Endothelial cell of umbilical vein (primary cell): ENCODE measurements at regions not wholly inside any gene's neighbourhood (a gene's known extent, or its start where the extent isn't known, plus 50 kb on each side); places are given as distances from the start of the nearest gene placed in this dataset.

Source experiments
- BruUV-seq: library from RNA; stranded (reverse); fragments of 400-500 nt; replicated peaks from 2 replicates; lab custom pipeline; 2021; lab: Mats Ljungman, UMichigan
- CTCF ChIA-PET: fragments of 300-600, 350-600 bp; sonication (Branson Sonifier 250); formaldehyde crosslinking; loops from one replicate; lab custom pipeline; 2021; ENCODE audit warnings: antibody characterized with exemption, inconsistent platforms; lab: Charles Lee
- POLR2A ChIA-PET: fragments of 300-600, 350-600 bp; sonication (Branson Sonifier 250); formaldehyde crosslinking; loops from one replicate; lab custom pipeline; 2021; ENCODE audit warnings: antibody characterized with exemption, inconsistent platforms; lab: Charles Lee
- DNase-seq: peaks from one replicate; pipeline ENCODE4 v3.0.0-alpha.2; 2011; ENCODE audit warnings: low read depth, low spot score
- FAIRE-seq: peaks from 2 replicates; lab custom pipeline; 2011; peaks lifted over from hg19 to GRCh38; lab: Jason Lieb, UNC
- H2AFZ ChIP-seq: 2 replicates; pipeline ENCODE4 v1.6.0; 2012; ENCODE audit warnings: low read depth, low read length, control low read depth, inconsistent platforms
- H3K27ac ChIP-seq: 2 replicates; pipeline ENCODE4 v1.5.1; 2011; ENCODE audit warnings: low read depth, mild to moderate bottlenecking, control low read depth, low read length, moderate library complexity; ENCODE audit not compliant: insufficient read depth
- H3K27me3 ChIP-seq, 2 experiments: 2 replicates each; pipeline versions ENCODE4 v1.6.0 to v1.6.1; 2011; ENCODE audit warnings: low read length in 2 of 2, mixed read lengths in 1 of 2; ENCODE audit not compliant: control insufficient read depth in 2 of 2, insufficient read depth in 2 of 2
- H3K36me3 ChIP-seq, 2 experiments: 2 replicates in 1 of 2; 3 replicates in 1 of 2; pipeline ENCODE4 v1.5.1; 2011; ENCODE audit warnings: low read length in 2 of 2, mild to moderate bottlenecking in 1 of 2, moderate library complexity in 1 of 2; ENCODE audit not compliant: control insufficient read depth in 2 of 2, insufficient read depth in 2 of 2; ENCODE audit errors: extremely low read depth in 1 of 2
- H3K4me1 ChIP-seq: 3 replicates; pipeline ENCODE4 v1.5.1; 2011; ENCODE audit warnings: mild to moderate bottlenecking, low read length; ENCODE audit not compliant: control insufficient read depth, insufficient read depth; ENCODE audit errors: extremely low read depth
- H3K4me2 ChIP-seq: 2 replicates; pipeline ENCODE4 v1.6.1; 2011; ENCODE audit warnings: low read length, control low read depth, mixed read lengths; ENCODE audit not compliant: insufficient read depth
- H3K4me3 ChIP-seq, 3 experiments: fragments of 200-600 bp in 1 of 3; sonication (generic), shearing (Covaris generic) in 1 of 3; replicated peaks in 1 of 3; 2 replicates each; pipeline ENCODE4 v1.5.1; 2011 to 2016; ENCODE audit warnings: control low read depth in 3 of 3, low read length in 3 of 3, mild to moderate bottlenecking in 2 of 3, inconsistent platforms in 1 of 3, low read depth in 1 of 3, moderate library complexity in 1 of 3; ENCODE audit not compliant: insufficient read depth in 1 of 3
- H3K79me2 ChIP-seq: 2 replicates; pipeline ENCODE4 v1.6.0; 2012; ENCODE audit warnings: low read length, inconsistent platforms; ENCODE audit not compliant: control insufficient read depth, insufficient read depth
- H3K9ac ChIP-seq: replicated peaks from 2 replicates; pipeline ENCODE3; 2011; ENCODE audit warnings: low read length, control low read depth; ENCODE audit not compliant: insufficient read depth; ENCODE audit errors: extremely low read depth
- H3K9me1 ChIP-seq: replicated peaks from 3 replicates; pipeline ENCODE4 v1.6.0; 2011; ENCODE audit warnings: mild to moderate bottlenecking, low read length; ENCODE audit not compliant: control insufficient read depth, insufficient read depth; ENCODE audit errors: extremely low read depth
- H3K9me3 ChIP-seq: replicated peaks from 2 replicates; pipeline ENCODE4 v1.5.1; 2012; ENCODE audit warnings: low read length, inconsistent platforms; ENCODE audit not compliant: control insufficient read depth, insufficient read depth
- H4K20me1 ChIP-seq: replicated peaks from 2 replicates; pipeline ENCODE3; 2011; ENCODE audit warnings: mild to moderate bottlenecking, low read length; ENCODE audit not compliant: control insufficient read depth, insufficient read depth; ENCODE audit errors: extremely low read depth
- CTCF ChIP-seq, 2 donors: IDR thresholded peaks; 1 replicate in 1 of 2; 2 replicates in 1 of 2; pipeline ENCODE4 v1.5.1; 2011; ENCODE audit warnings: low read length in 2 of 2, mild to moderate bottlenecking in 2 of 2, moderate library complexity in 2 of 2, control low read depth in 1 of 2, inconsistent platforms in 1 of 2, low read depth in 1 of 2; ENCODE audit not compliant: insufficient read depth in 1 of 2; ENCODE audit errors: extremely low read depth in 1 of 2
- EZH2 ChIP-seq: IDR thresholded peaks from 2 replicates; pipeline ENCODE4 v1.6.1; 2012; ENCODE audit warnings: borderline replicate concordance, low read depth, mild to moderate bottlenecking, moderate library complexity, low read length, inconsistent platforms; ENCODE audit not compliant: severe bottlenecking
- FOS ChIP-seq: IDR thresholded peaks from 2 replicates; pipeline ENCODE4 v1.6.1; 2011; ENCODE audit warnings: mild to moderate bottlenecking, low read length, moderate library complexity, borderline replicate concordance; ENCODE audit not compliant: insufficient read depth
- GATA2 ChIP-seq: IDR thresholded peaks from 2 replicates; pipeline ENCODE4 v1.7.0; 2011; ENCODE audit warnings: low read depth, mild to moderate bottlenecking, moderate library complexity, mixed read lengths, low read length; ENCODE audit not compliant: insufficient read length, insufficient read depth
- JUN ChIP-seq: IDR thresholded peaks from 2 replicates; pipeline ENCODE4 v1.6.1; 2011; ENCODE audit warnings: borderline replicate concordance, low read depth; ENCODE audit not compliant: insufficient read length, insufficient read depth
- MAX ChIP-seq: IDR thresholded peaks from 2 replicates; pipeline ENCODE4 v1.6.1; 2011; ENCODE audit not compliant: insufficient read depth, insufficient read length
- MYC ChIP-seq: IDR thresholded peaks from one replicate; pipeline ENCODE4 v1.6.1; 2011; ENCODE audit warnings: mild to moderate bottlenecking, low read depth, low read length
- POLR2A ChIP-seq: IDR thresholded peaks from 2 replicates; pipeline ENCODE4 v1.6.1; 2012; ENCODE audit warnings: low read depth, mild to moderate bottlenecking, control low read depth, low read length
- POLR2AphosphoS5 ChIP-seq: IDR thresholded peaks from 2 replicates; pipeline ENCODE4 v1.6.1; 2012; ENCODE audit warnings: low read depth, mild to moderate bottlenecking, control low read depth, low read length, moderate library complexity; ENCODE audit not compliant: insufficient read depth
- dilution Hi-C: fragments of 300-500 bp; cut with MboI; formaldehyde crosslinking; loops from one replicate; pipeline ENCODE4 v1.15.0; 2019; ENCODE audit warnings: low sequenced_read_pairs; ENCODE audit not compliant: extremely low pct_ligation_motif_present
- intact Hi-C: fragments of 100-400 bp; cut with micrococcal nuclease; formaldehyde crosslinking; loops from one replicate; pipeline ENCODE4 v1.10.0; 2022

- Histone ChIP-seq H2AFZ (no peak overlapping the region), H3K36me3 (no peaks in the 10 kb centered on the region), H3K27me3 (no peaks in the 10 kb centered on the region), H3K79me2 (no peaks in the 10 kb centered on the region), H3K4me1 (no peaks in the 10 kb centered on the region), H4K20me1 (no peaks in the 10 kb centered on the region), H3K9me3 (no peaks in the 10 kb centered on the region), H3K4me3 (no peak overlapping the region), H3K4me2 (no peak overlapping the region), H3K27ac (no peak overlapping the region), H3K9ac (no peak overlapping the region), H3K9me1 (no peaks in the 10 kb centered on the region)
- intact Hi-C loops: no loop called here
- TF ChIP-seq FOS (no peak), MAX (no peak)
- POLR2A ChIA-PET: no interaction called here
- CTCF ChIA-PET: no interaction called here
- DNase-seq (no peak), FAIRE-seq (no peak)
- dilution Hi-C loops: no loop called here
- BruUV-seq: no TSS peak
These were observed 266.6 kb upstream of the FAR2 start for GRCh38 chr12:28882444-28882843.

GRCh38 chr12:28883406-28883997 lies 265.6 kb upstream of the FAR2 start:
- Histone ChIP-seq H3K27me3 (no peaks in the 10 kb centered on the region), H3K9me1 (no peaks in the 10 kb centered on the region), H3K4me1 (no peaks in the 10 kb centered on the region), H2AFZ (no peak overlapping the region), H3K9me3 (no peaks in the 10 kb centered on the region), H3K27ac (no peak overlapping the region), H3K9ac (no peak overlapping the region), H3K36me3 (no peaks in the 10 kb centered on the region), H3K79me2 (no peaks in the 10 kb centered on the region), H4K20me1 (no peaks in the 10 kb centered on the region), H3K4me2 (no peak overlapping the region), H3K4me3 (no peak overlapping the region)
- intact Hi-C loops: no loop called here
- dilution Hi-C loops: no loop called here
- CTCF ChIA-PET: interaction anchor here (1.8 kb wide), 1 partner anchor 11 kb away, joined by 7 read pairs; no protein-coding TSS in a partner anchor
- POLR2A ChIA-PET: no interaction called here
- FAIRE-seq: no peak
- no TSS peak for BruUV-seq
- TF ChIP-seq FOS: no peak
- no peak for TF ChIP-seq EZH2
- TF ChIP-seq POLR2AphosphoS5: no peak
- no peak for TF ChIP-seq MAX
- TF ChIP-seq GATA2: no peak
- no peak for TF ChIP-seq CTCF (IDR thresholded peaks at IDR 0.05; ENCODE audit: extremely low read depth in 1 of 2, insufficient read depth in 1 of 2, low read depth in 1 of 2, low read length in 2 of 2)
- no peak for TF ChIP-seq MYC
- no peak for TF ChIP-seq POLR2A
- no peak for TF ChIP-seq JUN
- no peak for DNase-seq
